Fibroblast of skin of back (primary cell): ENCODE measurements at regions not wholly inside any gene's neighbourhood (a gene's known extent, or its start where the extent isn't known, plus 50 kb on each side); places are given as distances from the start of the nearest gene placed in this dataset.
"Not testable (repeated sequence)": the region's sequence is repeated elsewhere in the genome, so short reads cannot be mapped to it uniquely, and the experiment has no call there.

ENCODE experiments used
- DNase-seq: peaks from one replicate; pipeline ENCODE4 v3.0.0-alpha.2; 2013

DNA sequence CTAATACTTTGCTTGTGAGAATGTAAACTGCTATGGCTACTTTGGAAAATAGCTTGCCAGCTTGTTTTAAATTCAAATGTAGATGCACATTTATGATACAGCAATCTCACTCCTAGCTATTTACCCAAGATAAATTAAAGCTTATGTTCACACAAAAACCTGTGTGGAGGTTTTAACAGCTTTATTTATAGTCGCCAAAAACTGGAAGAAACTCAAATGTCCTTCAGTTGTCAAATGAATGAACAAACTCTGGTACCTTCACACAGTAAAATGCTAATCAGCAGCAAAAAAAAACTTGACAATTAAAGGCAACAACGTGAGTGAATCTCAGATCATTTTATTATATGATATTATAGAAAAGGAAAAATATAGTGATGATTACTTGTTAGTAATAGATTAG, 248.6 kb upstream of the NECTIN3 start:
- DNase-seq = no peak

- no peak for DNase-seq
Measured at GRCh38 chr3:110846971-110847370, 224.6 kb upstream of the NECTIN3 start.

GRCh38 chr3:110849064-110849463, 222.6 kb upstream of the NECTIN3 start:
- DNase-seq = no peak

- DNase-seq = no peak
Measured at GRCh38 chr3:110851736-110852135, 219.9 kb upstream of the NECTIN3 start.

DNA sequence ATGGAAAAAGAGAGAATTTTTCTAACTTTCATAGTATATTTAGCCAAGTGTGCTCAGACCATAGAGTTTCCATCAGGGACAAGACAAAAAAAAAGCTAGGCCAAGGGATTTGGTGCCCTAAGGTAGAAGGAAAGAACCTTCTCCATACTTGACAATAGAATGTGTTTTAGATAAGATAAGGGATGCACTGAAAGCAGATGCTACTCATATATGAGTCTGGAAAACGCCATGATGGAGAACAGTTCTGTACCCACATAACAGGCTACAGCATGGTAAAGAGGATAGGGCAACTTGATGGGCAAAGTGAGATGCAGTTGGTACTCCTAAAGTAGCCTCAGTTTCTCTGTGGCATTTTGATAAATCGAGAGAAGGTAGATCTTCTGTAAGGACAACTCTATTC, 216.4 kb upstream of the NECTIN3 start:
- no peak for DNase-seq

- DNase-seq = no peak
Measured at GRCh38 chr3:110856916-110857315, 214.7 kb upstream of the NECTIN3 start.

- no peak for DNase-seq
Measured at GRCh38 chr3:110858549-110858948, 213.1 kb upstream of the NECTIN3 start.

DNA sequence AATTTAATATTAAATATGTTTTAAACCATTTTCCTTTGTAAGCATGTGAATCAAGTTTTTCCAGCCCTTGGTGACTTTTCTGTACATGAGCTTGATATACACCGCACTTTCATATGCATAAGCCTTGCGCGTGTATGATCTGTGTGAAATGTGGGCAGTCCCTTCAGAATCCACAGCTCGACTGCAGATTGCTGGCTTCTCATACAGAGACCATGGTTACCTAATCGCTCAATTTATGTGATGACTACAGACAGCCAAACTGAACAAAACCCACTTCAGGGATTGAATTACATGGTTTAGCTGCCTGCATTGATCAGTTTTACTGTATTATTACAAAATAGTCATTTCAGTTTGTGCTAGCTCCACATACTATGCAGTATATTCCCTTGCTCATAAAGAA, 212.3 kb upstream of the NECTIN3 start:
- DNase-seq = no peak

GRCh38 chr3:110859993-110860392, 211.6 kb upstream of the NECTIN3 start:
- no peak for DNase-seq

DNA sequence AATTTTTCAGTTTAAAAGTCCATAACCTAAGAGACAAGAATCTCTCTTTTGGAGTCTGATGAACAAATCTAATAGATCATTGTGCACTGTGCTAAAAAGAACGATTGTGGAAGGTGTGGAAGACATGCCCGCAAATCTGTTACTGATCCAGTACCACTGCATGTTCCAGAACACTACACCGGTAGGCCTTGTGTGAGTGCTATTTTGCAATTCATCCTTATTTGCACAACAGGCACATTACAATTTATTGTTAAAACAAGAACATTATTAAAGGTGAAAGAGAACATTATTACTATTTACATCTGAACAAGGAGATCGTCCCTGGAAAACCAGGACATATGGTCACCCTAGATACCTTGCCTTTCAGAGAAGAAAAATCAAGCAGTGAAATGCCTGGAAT, 205.7 kb upstream of the NECTIN3 start:
- no peak for DNase-seq

DNA sequence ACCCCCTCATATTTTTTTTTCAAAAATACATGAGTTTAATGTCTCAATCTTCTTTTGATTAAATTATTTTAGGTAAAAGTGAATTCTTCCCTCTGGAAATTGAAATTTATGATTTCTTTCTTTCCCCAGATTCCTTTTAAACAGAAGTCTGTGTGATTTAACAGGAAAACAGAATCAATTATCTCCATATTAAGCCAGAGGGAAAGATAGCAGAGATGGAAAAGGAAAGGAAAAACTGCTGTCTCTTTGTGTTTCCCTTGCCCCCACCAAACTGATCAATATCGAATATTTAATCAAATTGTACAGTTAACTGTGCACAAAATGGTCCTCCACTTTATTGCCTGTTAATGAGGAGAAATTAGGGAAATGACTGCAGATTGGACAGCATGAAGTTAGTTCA, 203.5 kb upstream of the NECTIN3 start:
- DNase-seq = no peak

GRCh38 chr3:110869736-110870135, 201.9 kb upstream of the NECTIN3 start:
- DNase-seq = no peak

- no peak for DNase-seq
Measured at GRCh38 chr3:110871869-110872268, 199.7 kb upstream of the NECTIN3 start.

DNA sequence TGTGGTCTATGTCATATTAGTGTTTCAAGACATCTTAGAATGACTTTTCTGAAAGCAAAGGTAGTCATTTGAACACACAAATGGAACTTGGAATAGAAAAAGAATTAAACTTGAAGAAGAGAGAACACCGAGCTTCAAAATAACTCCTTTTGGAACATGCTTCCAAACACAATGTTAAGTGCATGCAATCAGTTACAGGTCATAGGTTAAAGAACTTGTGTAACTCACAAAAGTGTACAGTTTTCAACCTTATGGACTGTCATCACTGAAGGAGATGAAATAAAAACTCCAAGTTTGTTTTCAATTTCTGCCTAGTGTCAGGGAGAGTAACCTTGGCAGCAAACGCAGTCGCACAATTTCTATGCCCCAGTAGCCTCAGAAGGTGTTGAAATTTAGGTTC, 192.9 kb upstream of the NECTIN3 start:
- no peak for DNase-seq

- no peak for DNase-seq
Measured at GRCh38 chr3:110881069-110881468, 190.5 kb upstream of the NECTIN3 start.

- DNase-seq = peak; percentile 50
Measured at GRCh38 chr3:110886222-110886893, 185.3 kb upstream of the NECTIN3 start.

GRCh38 chr3:110887176-110887575, 184.4 kb upstream of the NECTIN3 start:
- DNase-seq = no peak

DNA sequence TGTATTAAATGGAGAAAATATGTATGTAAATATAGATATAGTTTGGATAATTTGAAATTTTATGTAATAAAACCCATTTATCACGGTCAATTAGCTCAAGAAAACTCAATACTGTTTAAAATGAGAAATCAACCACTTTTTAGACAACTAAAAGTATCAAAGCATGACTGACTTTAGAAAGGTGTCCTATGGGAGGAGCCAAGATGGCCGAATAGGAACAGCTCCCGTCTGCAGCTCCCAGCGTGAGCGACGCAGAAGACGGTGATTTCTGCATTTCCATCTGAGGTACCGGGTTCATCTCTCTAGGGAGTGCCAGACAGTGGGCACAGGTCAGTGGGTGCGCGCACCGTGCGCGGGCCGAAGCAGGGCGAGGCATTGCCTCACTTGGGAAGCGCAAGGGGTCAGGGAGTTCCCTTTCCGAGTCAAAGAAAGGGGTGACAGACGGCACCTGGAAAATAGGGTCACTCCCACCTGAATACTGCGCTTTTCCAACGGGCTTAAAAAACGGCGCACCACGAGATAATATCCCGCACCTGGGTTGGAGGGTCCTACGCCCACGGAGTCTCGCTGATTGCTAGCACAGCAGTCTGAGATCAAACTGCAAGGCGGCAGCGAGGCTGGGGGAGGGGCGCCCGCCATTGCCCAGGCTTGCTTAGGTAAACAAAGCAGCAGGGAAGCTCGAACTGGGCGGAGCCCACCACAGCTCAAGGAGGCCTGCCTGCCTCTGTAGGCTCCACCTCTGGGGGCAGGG, 182.8 kb upstream of the NECTIN3 start:
- not testable (repeated sequence) for DNase-seq

DNA sequence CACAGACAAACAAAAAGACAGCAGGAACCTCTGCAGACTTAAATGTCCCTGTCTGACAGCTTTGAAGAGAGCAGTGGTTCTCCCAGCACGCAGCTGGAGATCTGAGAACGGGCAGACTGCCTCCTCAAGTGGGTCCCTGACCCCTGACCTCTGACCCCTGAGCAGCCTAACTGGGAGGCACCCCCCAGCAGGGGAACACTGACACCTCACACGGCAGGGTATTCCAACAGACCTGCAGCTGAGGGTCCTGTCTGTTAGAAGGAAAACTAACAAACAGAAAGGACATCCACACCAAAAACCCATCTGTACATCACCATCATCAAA, 182.3 kb upstream of the NECTIN3 start:
- not testable (repeated sequence) for DNase-seq

- no peak for DNase-seq
Measured at GRCh38 chr3:110894574-110894973, 177.0 kb upstream of the NECTIN3 start.

DNA sequence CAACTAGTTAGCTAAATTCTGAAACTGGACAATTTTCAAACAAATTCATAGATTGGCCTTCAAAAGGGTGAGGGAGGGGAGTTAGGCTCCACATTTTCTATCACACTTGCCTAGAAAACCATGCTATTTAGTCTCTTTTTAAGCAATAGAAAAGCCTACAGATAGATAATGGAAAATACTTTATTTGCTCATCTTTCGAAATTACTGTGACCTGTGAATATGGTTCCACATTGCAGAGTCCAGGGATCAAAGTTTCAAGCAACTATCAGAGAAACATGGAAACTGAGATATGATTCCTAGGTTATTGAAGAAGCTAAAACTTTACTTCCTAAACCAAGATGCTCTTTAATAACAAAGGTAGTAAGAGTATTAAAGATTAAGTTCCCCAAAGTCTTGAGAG, 176.6 kb upstream of the NECTIN3 start:
- DNase-seq = no peak

DNA sequence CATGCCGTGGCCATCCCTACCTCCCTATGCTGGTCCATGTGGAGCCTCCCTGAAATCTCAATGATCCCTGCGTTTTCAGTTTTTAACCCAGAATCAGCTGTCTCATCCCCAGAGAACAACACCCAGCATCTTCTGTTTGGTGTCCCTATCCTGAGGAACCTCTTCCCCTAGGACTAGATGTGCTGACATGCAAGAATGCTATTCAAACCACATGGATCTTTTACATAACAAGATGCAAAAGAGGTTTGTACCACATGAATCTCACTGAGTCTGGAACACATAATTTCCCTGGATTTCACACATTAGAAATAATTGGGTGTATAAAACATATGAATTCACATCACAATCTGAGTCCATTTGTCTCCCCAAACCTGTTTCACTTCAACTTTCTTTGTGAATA, 174.6 kb upstream of the NECTIN3 start:
- DNase-seq = no peak

DNA sequence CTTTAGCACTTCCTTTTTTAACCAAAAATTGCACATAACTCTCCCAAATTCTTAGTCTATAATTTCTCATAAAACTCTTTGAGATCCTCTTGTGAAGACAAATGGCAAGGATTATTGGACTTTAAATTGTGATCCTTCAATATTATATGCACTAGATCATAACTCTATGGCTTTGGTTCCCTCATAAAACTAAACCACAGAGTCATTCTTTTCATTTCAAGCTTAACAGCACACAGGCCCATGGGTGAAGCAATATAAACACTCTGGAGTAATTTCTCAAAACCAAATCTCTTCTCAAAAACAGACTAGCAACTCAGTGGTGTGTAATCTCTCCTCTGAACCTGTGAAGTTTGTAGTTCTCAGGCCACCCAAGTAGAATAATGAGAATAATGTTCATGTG, 171.0 kb upstream of the NECTIN3 start:
- DNase-seq = peak; percentile 65

- DNase-seq = no peak
Measured at GRCh38 chr3:110901536-110901935, 170.1 kb upstream of the NECTIN3 start.
